ENCODE measurements at regions not wholly inside any gene's neighbourhood (a gene's known extent, or its start where the extent isn't known, plus 50 kb on each side); places are given as distances from the start of the nearest gene placed in this dataset.
"Not testable (repeated sequence)": the region's sequence is repeated elsewhere in the genome, so short reads cannot be mapped to it uniquely, and the experiment has no call there.

DNA sequence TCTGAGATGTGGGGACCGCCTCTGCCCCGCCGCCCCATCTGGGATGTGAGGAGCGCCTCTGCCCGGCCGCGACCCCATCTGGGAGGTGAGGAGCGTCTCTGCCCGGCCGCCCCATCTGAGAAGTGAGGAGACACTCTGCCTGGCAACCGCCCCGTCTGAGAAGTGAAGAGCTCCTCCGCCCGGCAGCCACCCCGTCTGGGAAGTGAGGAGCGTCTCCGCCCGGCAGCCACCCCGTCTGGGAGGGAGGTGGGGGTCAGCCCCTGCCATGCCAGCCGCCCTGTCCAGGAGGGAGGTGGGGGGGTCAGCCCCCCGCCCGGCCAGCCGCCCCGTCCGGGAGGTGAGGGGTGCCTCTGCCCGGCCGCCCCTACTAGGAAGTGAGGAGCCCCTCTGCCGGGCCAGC lies 102.2 kb downstream of the ID4 start:
- TF ChIP-seq, protein P1, sequence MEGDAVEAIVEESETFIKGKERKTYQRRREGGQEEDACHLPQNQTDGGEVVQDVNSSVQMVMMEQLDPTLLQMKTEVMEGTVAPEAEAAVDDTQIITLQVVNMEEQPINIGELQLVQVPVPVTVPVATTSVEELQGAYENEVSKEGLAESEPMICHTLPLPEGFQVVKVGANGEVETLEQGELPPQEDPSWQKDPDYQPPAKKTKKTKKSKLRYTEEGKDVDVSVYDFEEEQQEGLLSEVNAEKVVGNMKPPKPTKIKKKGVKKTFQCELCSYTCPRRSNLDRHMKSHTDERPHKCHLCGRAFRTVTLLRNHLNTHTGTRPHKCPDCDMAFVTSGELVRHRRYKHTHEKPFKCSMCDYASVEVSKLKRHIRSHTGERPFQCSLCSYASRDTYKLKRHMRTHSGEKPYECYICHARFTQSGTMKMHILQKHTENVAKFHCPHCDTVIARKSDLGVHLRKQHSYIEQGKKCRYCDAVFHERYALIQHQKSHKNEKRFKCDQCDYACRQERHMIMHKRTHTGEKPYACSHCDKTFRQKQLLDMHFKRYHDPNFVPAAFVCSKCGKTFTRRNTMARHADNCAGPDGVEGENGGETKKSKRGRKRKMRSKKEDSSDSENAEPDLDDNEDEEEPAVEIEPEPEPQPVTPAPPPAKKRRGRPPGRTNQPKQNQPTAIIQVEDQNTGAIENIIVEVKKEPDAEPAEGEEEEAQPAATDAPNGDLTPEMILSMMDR (IDR thresholded peaks at IDR 0.05 in 8 of 11, conservative IDR thresholded peaks at IDR 0.05 in 3 of 11) = not testable (repeated sequence)
- not testable (repeated sequence) for TF ChIP-seq POLR2AphosphoS5 (IDR thresholded peaks at IDR 0.05)

Data from spleen (tissue), 7 donors.